ENCODE measurements at regions not wholly inside any gene's neighbourhood (a gene's known extent, or its start where the extent isn't known, plus 50 kb on each side); places are given as distances from the start of the nearest gene placed in this dataset.
A peak's percentile ranks its signal among the peaks of the same experiment; 100 is the strongest.

- H3K9me3 ChIP-seq (ENCODE audit: control insufficient read depth, insufficient read depth, low read length), result no peaks in the 10 kb centered on the region
- no peak overlapping the region for H3K27ac ChIP-seq (ENCODE audit: low read depth, low read length)
- H3K27me3 ChIP-seq (ENCODE audit: control insufficient read depth, insufficient read depth, low read length), result no peaks in the 10 kb centered on the region
- ChIA-PET CTCF (no interaction called here), POLR2A (no interaction called here)
- no peak overlapping the region for H3K4me3 ChIP-seq (ENCODE audit: low read depth, low read length)
- no peak for DNase-seq (ENCODE audit: low read depth, low spot score)
- TF ChIP-seq CTCF (IDR thresholded peaks at IDR 0.05; ENCODE audit: low read depth, low read length), result no peak
These were observed 85.5 kb upstream of the FGF14 start for GRCh38 chr13:102487330-102487729.

- Histone ChIP-seq H3K9me3 (ENCODE audit: control insufficient read depth, insufficient read depth, low read length) (no peaks in the 10 kb centered on the region), H3K4me3 (ENCODE audit: low read depth, low read length) (no peak overlapping the region), H3K27ac (ENCODE audit: low read depth, low read length) (no peak overlapping the region), H3K27me3 (ENCODE audit: control insufficient read depth, insufficient read depth, low read length) (no peaks in the 10 kb centered on the region)
- ChIA-PET CTCF (interaction anchor here (0.6 to 1.4 kb wide), 3 partner anchors 343 to 444 kb away, joined by 3 read pairs; no protein-coding TSS in a partner anchor), POLR2A (no interaction called here)
- TF ChIP-seq CTCF (IDR thresholded peaks at IDR 0.05; ENCODE audit: low read depth, low read length), result peak; percentile 23; the same call in 1 of the 2 replicates
- no peak for DNase-seq (ENCODE audit: low read depth, low spot score)
These were observed 82.5 kb upstream of the FGF14 start for GRCh38 chr13:102484329-102484728.

- POLR2A ChIA-PET, result no interaction called here
These were observed 70.8 kb upstream of the FGF14 start for GRCh38 chr13:102472650-102473049.

GRCh38 chr13:102470283-102470917, 68.6 kb upstream of the FGF14 start:
- H3K4me3 ChIP-seq (ENCODE audit: low read depth, low read length), result no peak overlapping the region
- TF ChIP-seq CTCF (IDR thresholded peaks at IDR 0.05; ENCODE audit: low read depth, low read length), result no peak
- no peaks in the 10 kb centered on the region; the same call in 1 of the 2 replicates for H3K9me3 ChIP-seq (ENCODE audit: control insufficient read depth, insufficient read depth, low read length)
- POLR2A ChIA-PET, result no interaction called here
- no peak for DNase-seq (ENCODE audit: low read depth, low spot score)
- no peak overlapping the region for H3K27ac ChIP-seq (ENCODE audit: low read depth, low read length)
- no peaks in the 10 kb centered on the region for H3K27me3 ChIP-seq (ENCODE audit: control insufficient read depth, insufficient read depth, low read length)
- CTCF ChIA-PET, result no interaction called here

More at GRCh38 chr13:102472650-102473049, 70.8 kb upstream of the FGF14 start:
- TF ChIP-seq CTCF (IDR thresholded peaks at IDR 0.05; ENCODE audit: low read depth, low read length), result no peak
- Histone ChIP-seq H3K27ac (ENCODE audit: low read depth, low read length) (no peak overlapping the region), H3K9me3 (ENCODE audit: control insufficient read depth, insufficient read depth, low read length) (no peaks in the 10 kb centered on the region; the same call in 1 of the 2 replicates), H3K4me3 (ENCODE audit: low read depth, low read length) (no peak overlapping the region), H3K27me3 (ENCODE audit: control insufficient read depth, insufficient read depth, low read length) (no peaks in the 10 kb centered on the region)
- CTCF ChIA-PET, result no interaction called here
- no peak for DNase-seq (ENCODE audit: low read depth, low spot score)

GRCh38 chr13:102466610-102467190, 64.9 kb upstream of the FGF14 start:
- Histone ChIP-seq H3K4me3 (ENCODE audit: low read depth, low read length) (no peak overlapping the region), H3K9me3 (ENCODE audit: control insufficient read depth, insufficient read depth, low read length) (no peaks in the 10 kb centered on the region), H3K27ac (ENCODE audit: low read depth, low read length) (no peak overlapping the region), H3K27me3 (ENCODE audit: control insufficient read depth, insufficient read depth, low read length) (no peaks in the 10 kb centered on the region)
- ChIA-PET CTCF (interaction anchor here (0.5 kb wide), 1 partner anchor 89 kb away, joined by 3 read pairs; no protein-coding TSS in a partner anchor), POLR2A (no interaction called here)
- TF ChIP-seq CTCF (IDR thresholded peaks at IDR 0.05; ENCODE audit: low read depth, low read length), result no peak
- DNase-seq (ENCODE audit: low read depth, low spot score), result no peak

Measured in AG04450 (cell line).